ENCODE measurements at regions not wholly inside any gene's neighbourhood (a gene's known extent, or its start where the extent isn't known, plus 50 kb on each side); places are given as distances from the start of the nearest gene placed in this dataset.

- Histone ChIP-seq H3K4me3 (no peak overlapping the region), H3K9me3 (replicated peaks; ENCODE audit: control insufficient read depth, insufficient read depth, low read length) (no peaks in the 10 kb centered on the region), H2AFZ (ENCODE audit: control insufficient read depth, low read depth, low read length) (no peak overlapping the region), H3K9ac (ENCODE audit: control insufficient read depth, insufficient read depth, low read length) (no peak overlapping the region), H3K4me1 (ENCODE audit: control insufficient read depth, insufficient read depth, low read length) (no peaks in the 10 kb centered on the region), H3K27ac (ENCODE audit: control insufficient read depth, insufficient read depth) (no peak overlapping the region), H3K4me2 (ENCODE audit: control insufficient read depth, insufficient read depth) (no peak overlapping the region), H3K27me3 (replicated peaks in 1 of 2; ENCODE audit: control insufficient read depth in 2 of 2, insufficient read depth in 2 of 2, low read length in 1 of 2) (no peaks in the 10 kb centered on the region), H4K20me1 (ENCODE audit: control insufficient read depth, insufficient read depth) (no peaks in the 10 kb centered on the region), H3K36me3 (ENCODE audit: control insufficient read depth in 2 of 2, insufficient read depth in 2 of 2, low read length in 1 of 2) (no peaks in the 10 kb centered on the region), H3K79me2 (ENCODE audit: control insufficient read depth, insufficient read depth, low read length) (no peaks in the 10 kb centered on the region)
- no peak for ATAC-seq
- WGBS (ENCODE audit: insufficient coverage, insufficient replicate concordance, low lambda C conversion rate, missing lambda C conversion rate), result 81% methylated on average over 1 of the region's 1 CpG
- intact Hi-C loops (cut with micrococcal nuclease; ENCODE audit: unreplicated experiment), result no loop called here
- in situ Hi-C loops (cut with MboI), result no loop called here
- no peak for DNase-seq (ENCODE audit: low read depth, low spot score)
- ChIA-PET POLR2A (no interaction called here), SMC1A (ENCODE audit: uncharacterized antibody, unreplicated experiment) (no interaction called here), CTCF (no interaction called here), RAD21 (ENCODE audit: unreplicated experiment) (no interaction called here)
- BruUV-seq (replicated peaks), result no TSS peak
- no peak for TF ChIP-seq CEBPB (IDR thresholded peaks at IDR 0.05; ENCODE audit: borderline replicate concordance in 1 of 2, low read depth in 2 of 2, low read length in 2 of 2)
- no peak for TF ChIP-seq MAX (IDR thresholded peaks at IDR 0.05; ENCODE audit: low read depth, low read length)
- TF ChIP-seq ZZZ3 (IDR thresholded peaks at IDR 0.05; ENCODE audit: control insufficient read depth, insufficient read length, low read depth), result no peak
- no peak for TF ChIP-seq GATAD2B (conservative IDR thresholded peaks at IDR 0.05; ENCODE audit: low read depth)
- TF ChIP-seq CHD1 (IDR thresholded peaks at IDR 0.05; ENCODE audit: low read depth, low read length), result no peak
- no peak for TF ChIP-seq MEF2B (IDR thresholded peaks at IDR 0.05; ENCODE audit: partially characterized antibody, poor library complexity, severe bottlenecking)
- TF ChIP-seq CBX5 (IDR thresholded peaks at IDR 0.05; ENCODE audit: low read depth), result no peak
- TF ChIP-seq POLR2AphosphoS2 (IDR thresholded peaks at IDR 0.05; ENCODE audit: low read depth, low read length), result no peak
- TF ChIP-seq PBX3 (IDR thresholded peaks at IDR 0.05; ENCODE audit: insufficient replicate concordance, low read depth, low read length), result no peak
- TF ChIP-seq LARP7 (IDR thresholded peaks at IDR 0.05), result no peak
- no peak for TF ChIP-seq BCL3 (IDR thresholded peaks at IDR 0.05; ENCODE audit: borderline replicate concordance, insufficient read depth, low read depth, low read length, poor library complexity, severe bottlenecking)
- TF ChIP-seq SIX5 (IDR thresholded peaks at IDR 0.05; ENCODE audit: low read depth, low read length, severe bottlenecking), result no peak
- TF ChIP-seq CBX3 (IDR thresholded peaks at IDR 0.05; ENCODE audit: borderline replicate concordance, low read depth), result no peak
- no peak for TF ChIP-seq SREBF1 (IDR thresholded peaks at IDR 0.05; ENCODE audit: low read length)
- TF ChIP-seq RELB (IDR thresholded peaks at IDR 0.05; ENCODE audit: low read depth), result no peak
- no peak for TF ChIP-seq HDGF (IDR thresholded peaks at IDR 0.05)
- TF ChIP-seq MYC (IDR thresholded peaks at IDR 0.05; ENCODE audit: insufficient read depth, insufficient read length, insufficient replicate concordance, low read length, severe bottlenecking), result no peak
- no peak for TF ChIP-seq IRF5 (IDR thresholded peaks at IDR 0.05; ENCODE audit: borderline replicate concordance)
- FAIRE-seq, result no peak
Measured at GRCh38 chr2:34529965-34530364, 930.9 kb upstream of the FAM98A start.

All from GM12878 (cell line).